ENCODE measurements at regions not wholly inside any gene's neighbourhood (a gene's known extent, or its start where the extent isn't known, plus 50 kb on each side); places are given as distances from the start of the nearest gene placed in this dataset.

DNA sequence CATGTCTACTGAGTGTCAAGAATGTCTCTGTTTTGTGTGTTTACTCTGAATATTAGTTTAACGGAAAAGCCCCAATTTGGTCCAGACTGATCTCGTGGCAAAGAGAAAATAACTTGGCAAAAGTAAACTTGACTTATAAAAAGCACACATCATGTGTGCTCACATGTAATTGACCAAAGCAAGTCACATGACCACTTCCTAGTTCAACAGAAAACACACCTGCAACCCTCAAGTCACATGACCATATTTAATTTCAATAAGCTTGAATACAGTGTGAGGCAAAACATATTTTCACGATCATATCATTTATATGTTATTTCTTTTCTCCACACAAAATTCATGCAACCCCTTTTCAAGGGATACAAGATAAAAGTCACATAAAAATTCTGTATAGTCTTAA lies 662.4 kb downstream of the SLITRK1 start (continued):
- TF ChIP-seq GABPA (IDR thresholded peaks at IDR 0.05 in 1 of 2, conservative IDR thresholded peaks at IDR 0.05 in 1 of 2) (no peak), EGR1 (IDR thresholded peaks at IDR 0.05; ENCODE audit: low read depth in 2 of 2) (no peak), FOXA2 (IDR thresholded peaks at IDR 0.05) (no peak), HNF4G (IDR thresholded peaks at IDR 0.05) (no peak)
- TF ChIP-seq, protein P1, sequence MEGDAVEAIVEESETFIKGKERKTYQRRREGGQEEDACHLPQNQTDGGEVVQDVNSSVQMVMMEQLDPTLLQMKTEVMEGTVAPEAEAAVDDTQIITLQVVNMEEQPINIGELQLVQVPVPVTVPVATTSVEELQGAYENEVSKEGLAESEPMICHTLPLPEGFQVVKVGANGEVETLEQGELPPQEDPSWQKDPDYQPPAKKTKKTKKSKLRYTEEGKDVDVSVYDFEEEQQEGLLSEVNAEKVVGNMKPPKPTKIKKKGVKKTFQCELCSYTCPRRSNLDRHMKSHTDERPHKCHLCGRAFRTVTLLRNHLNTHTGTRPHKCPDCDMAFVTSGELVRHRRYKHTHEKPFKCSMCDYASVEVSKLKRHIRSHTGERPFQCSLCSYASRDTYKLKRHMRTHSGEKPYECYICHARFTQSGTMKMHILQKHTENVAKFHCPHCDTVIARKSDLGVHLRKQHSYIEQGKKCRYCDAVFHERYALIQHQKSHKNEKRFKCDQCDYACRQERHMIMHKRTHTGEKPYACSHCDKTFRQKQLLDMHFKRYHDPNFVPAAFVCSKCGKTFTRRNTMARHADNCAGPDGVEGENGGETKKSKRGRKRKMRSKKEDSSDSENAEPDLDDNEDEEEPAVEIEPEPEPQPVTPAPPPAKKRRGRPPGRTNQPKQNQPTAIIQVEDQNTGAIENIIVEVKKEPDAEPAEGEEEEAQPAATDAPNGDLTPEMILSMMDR (IDR thresholded peaks at IDR 0.05; ENCODE audit: low read depth, low read length, missing input control), result no peak

DNA sequence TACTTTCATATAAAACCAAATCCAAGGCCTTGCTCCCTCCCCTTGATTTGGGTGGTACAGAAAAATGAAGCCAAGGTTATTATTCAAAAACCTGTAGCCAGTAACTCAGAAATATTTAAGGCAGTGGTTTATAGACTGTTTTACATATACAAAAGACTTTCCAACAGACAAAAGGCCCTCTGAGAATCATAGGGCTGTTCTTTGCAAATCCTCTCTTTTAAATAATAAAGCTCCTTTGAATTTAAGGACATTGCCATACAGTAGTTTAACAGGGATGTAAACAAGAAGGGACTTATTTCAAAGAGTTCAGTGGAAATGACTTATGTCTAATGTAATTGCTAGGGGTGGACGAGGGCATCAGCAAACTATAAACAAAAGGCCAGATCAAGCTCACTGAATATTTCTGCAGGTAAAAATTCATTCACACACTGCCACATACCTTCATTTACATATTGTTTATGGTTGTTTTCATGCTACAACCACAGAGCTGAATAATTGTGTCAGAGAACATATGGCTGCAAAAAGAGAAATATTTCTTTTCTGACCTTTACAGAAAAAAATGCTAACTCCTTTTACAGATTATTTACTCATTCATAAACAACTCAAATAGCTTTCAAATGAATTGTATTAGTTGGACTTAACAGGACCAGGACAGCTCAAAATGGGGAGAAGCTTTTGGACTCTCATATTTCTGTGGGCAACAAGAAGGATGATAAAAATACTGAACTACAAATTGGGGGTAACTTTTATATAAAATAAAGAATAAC lies 665.6 kb downstream of the SLITRK1 start:
- H3K9ac ChIP-seq (ENCODE audit: low read depth in 1 of 2, low read length in 2 of 2), result no peak overlapping the region
- no peaks in the 10 kb centered on the region for H3K27me3 ChIP-seq (ENCODE audit: control insufficient read depth in 4 of 4, insufficient read depth in 4 of 4, low read length in 3 of 4)
- H3K4me1 ChIP-seq (ENCODE audit: control insufficient read depth in 4 of 4, insufficient read depth in 4 of 4, low read length in 3 of 4), result no peaks in the 10 kb centered on the region
- WGBS, result 21% methylated on average over 1 of the region's 1 CpG
- no peaks in the 10 kb centered on the region for H3K36me3 ChIP-seq (ENCODE audit: control insufficient read depth in 4 of 4, insufficient read depth in 3 of 4, low read depth in 1 of 4, low read length in 3 of 4)
- TF ChIP-seq JUND (IDR thresholded peaks at IDR 0.05) (no peak), HNF4A (conservative IDR thresholded peaks at IDR 0.05) (no peak), GABPA (IDR thresholded peaks at IDR 0.05 in 1 of 2, conservative IDR thresholded peaks at IDR 0.05 in 1 of 2) (no peak), SP1 (IDR thresholded peaks at IDR 0.05) (no peak), RAD21 (IDR thresholded peaks at IDR 0.05) (no peak), YY1 (IDR thresholded peaks at IDR 0.05) (no peak), RXRA (IDR thresholded peaks at IDR 0.05) (no peak)
- TF ChIP-seq, protein P2, sequence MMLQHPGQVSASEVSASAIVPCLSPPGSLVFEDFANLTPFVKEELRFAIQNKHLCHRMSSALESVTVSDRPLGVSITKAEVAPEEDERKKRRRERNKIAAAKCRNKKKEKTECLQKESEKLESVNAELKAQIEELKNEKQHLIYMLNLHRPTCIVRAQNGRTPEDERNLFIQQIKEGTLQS (IDR thresholded peaks at IDR 0.05), result no peak
- TF ChIP-seq, protein P3, sequence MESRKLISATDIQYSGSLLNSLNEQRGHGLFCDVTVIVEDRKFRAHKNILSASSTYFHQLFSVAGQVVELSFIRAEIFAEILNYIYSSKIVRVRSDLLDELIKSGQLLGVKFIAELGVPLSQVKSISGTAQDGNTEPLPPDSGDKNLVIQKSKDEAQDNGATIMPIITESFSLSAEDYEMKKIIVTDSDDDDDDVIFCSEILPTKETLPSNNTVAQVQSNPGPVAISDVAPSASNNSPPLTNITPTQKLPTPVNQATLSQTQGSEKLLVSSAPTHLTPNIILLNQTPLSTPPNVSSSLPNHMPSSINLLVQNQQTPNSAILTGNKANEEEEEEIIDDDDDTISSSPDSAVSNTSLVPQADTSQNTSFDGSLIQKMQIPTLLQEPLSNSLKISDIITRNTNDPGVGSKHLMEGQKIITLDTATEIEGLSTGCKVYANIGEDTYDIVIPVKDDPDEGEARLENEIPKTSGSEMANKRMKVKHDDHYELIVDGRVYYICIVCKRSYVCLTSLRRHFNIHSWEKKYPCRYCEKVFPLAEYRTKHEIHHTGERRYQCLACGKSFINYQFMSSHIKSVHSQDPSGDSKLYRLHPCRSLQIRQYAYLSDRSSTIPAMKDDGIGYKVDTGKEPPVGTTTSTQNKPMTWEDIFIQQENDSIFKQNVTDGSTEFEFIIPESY (IDR thresholded peaks at IDR 0.05), result no peak
- TF ChIP-seq, protein P4, sequence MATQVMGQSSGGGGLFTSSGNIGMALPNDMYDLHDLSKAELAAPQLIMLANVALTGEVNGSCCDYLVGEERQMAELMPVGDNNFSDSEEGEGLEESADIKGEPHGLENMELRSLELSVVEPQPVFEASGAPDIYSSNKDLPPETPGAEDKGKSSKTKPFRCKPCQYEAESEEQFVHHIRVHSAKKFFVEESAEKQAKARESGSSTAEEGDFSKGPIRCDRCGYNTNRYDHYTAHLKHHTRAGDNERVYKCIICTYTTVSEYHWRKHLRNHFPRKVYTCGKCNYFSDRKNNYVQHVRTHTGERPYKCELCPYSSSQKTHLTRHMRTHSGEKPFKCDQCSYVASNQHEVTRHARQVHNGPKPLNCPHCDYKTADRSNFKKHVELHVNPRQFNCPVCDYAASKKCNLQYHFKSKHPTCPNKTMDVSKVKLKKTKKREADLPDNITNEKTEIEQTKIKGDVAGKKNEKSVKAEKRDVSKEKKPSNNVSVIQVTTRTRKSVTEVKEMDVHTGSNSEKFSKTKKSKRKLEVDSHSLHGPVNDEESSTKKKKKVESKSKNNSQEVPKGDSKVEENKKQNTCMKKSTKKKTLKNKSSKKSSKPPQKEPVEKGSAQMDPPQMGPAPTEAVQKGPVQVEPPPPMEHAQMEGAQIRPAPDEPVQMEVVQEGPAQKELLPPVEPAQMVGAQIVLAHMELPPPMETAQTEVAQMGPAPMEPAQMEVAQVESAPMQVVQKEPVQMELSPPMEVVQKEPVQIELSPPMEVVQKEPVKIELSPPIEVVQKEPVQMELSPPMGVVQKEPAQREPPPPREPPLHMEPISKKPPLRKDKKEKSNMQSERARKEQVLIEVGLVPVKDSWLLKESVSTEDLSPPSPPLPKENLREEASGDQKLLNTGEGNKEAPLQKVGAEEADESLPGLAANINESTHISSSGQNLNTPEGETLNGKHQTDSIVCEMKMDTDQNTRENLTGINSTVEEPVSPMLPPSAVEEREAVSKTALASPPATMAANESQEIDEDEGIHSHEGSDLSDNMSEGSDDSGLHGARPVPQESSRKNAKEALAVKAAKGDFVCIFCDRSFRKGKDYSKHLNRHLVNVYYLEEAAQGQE (IDR thresholded peaks at IDR 0.05), result no peak
- TF ChIP-seq, protein P5, sequence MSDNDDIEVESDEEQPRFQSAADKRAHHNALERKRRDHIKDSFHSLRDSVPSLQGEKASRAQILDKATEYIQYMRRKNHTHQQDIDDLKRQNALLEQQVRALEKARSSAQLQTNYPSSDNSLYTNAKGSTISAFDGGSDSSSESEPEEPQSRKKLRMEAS (IDR thresholded peaks at IDR 0.05), result no peak
- DNase-seq (ENCODE audit: low spot score), result no peak
- H3K9me3 ChIP-seq (ENCODE audit: control insufficient read depth in 4 of 4, low read length in 3 of 4), result no peaks in the 10 kb centered on the region
- H3K27ac ChIP-seq (ENCODE audit: low read depth in 1 of 2, low read length in 2 of 2), result no peak overlapping the region
- no peak overlapping the region for H3K4me3 ChIP-seq (ENCODE audit: low read depth in 1 of 3, low read length in 3 of 3)
